Gastroesophageal sphincter (tissue), 3 donors: ENCODE measurements at regions not wholly inside any gene's neighbourhood (a gene's known extent, or its start where the extent isn't known, plus 50 kb on each side); places are given as distances from the start of the nearest gene placed in this dataset.

Experiments used
- CTCF ChIP-seq, 4 experiments: fragments of 200-600 bp in 2 of 4; fragments of 450-650 bp in 2 of 4; sonication (generic) in 1 of 4; IDR thresholded peaks; one replicate each; pipeline ENCODE4 v1.5.1; 2017 to 2019; ENCODE audit warnings: antibody characterized with exemption in 4 of 4, mild to moderate bottlenecking in 2 of 4, moderate library complexity in 2 of 4
- POLR2A ChIP-seq, 2 donors: fragments of 450-650 bp; IDR thresholded peaks; one replicate each; pipeline ENCODE4 v1.6.1; 2017; ENCODE audit warnings: antibody characterized with exemption in 2 of 2, mild to moderate bottlenecking in 2 of 2, moderate library complexity in 1 of 2
- POLR2AphosphoS5 ChIP-seq: sonication (generic); formaldehyde crosslinking; IDR thresholded peaks from one replicate; pipeline ENCODE4 v1.6.1; 2017; ENCODE audit warnings: antibody characterized with exemption

- no peak for TF ChIP-seq POLR2A (IDR thresholded peaks at IDR 0.05)
- TF ChIP-seq CTCF (IDR thresholded peaks at IDR 0.05) = no peak
- no peak for TF ChIP-seq POLR2AphosphoS5
Measured at GRCh38 chr2:221336967-221337366, 235.1 kb downstream of the EPHA4 start.
